Neural cell (in vitro differentiated cells): ENCODE measurements at regions not wholly inside any gene's neighbourhood (a gene's known extent, or its start where the extent isn't known, plus 50 kb on each side); places are given as distances from the start of the nearest gene placed in this dataset.

ENCODE experiments used
- H2AFZ ChIP-seq: fragments of 200-600, 300-800 bp; sonication (generic), shearing (Covaris generic); 2 replicates; pipeline ENCODE4 v1.6.0; 2014; ENCODE audit warnings: low read depth, mild to moderate bottlenecking, antibody characterized with exemption, low read length, moderate library complexity
- H3F3A ChIP-seq: fragments of 200-600 bp; shearing (Covaris generic); 2 replicates; pipeline ENCODE4 v1.6.1; 2016; ENCODE audit warnings: mild to moderate bottlenecking, moderate library complexity, mixed read lengths, antibody characterized with exemption, low read length; ENCODE audit not compliant: insufficient read depth, poor library complexity, severe bottlenecking
- H3K27ac ChIP-seq: fragments of 200-600, 300-800 bp; sonication (generic), shearing (Covaris generic); 2 replicates; pipeline ENCODE4 v1.5.1; 2014; ENCODE audit warnings: mild to moderate bottlenecking, low read length, moderate library complexity
- H3K27me3 ChIP-seq: fragments of 300-800, 200-600 bp; sonication (generic), shearing (Covaris generic); 2 replicates; pipeline ENCODE4 v1.6.0; 2014; ENCODE audit warnings: mild to moderate bottlenecking, low read depth, low read length, moderate library complexity; ENCODE audit not compliant: insufficient read depth
- H3K36me3 ChIP-seq: fragments of 300-800, 200-600 bp; sonication (generic), shearing (Covaris generic); 2 replicates; pipeline ENCODE4 v1.5.1; 2014; ENCODE audit warnings: mild to moderate bottlenecking, antibody characterized with exemption, low read length, moderate library complexity; ENCODE audit not compliant: insufficient read depth
- H3K4me2 ChIP-seq: fragments of 300-800, 200-600 bp; sonication (generic), shearing (Covaris generic); 2 replicates; pipeline ENCODE4 v1.6.0; 2014; ENCODE audit warnings: mild to moderate bottlenecking, low read length
- H3K4me3 ChIP-seq: fragments of 300-800, 200-600 bp; sonication (generic), shearing (Covaris generic); 2 replicates; pipeline ENCODE4 v1.5.1; 2014; ENCODE audit warnings: mild to moderate bottlenecking, low read length, moderate library complexity
- H3K79me2 ChIP-seq: fragments of 200-600 bp; shearing (Covaris generic); replicated peaks from 2 replicates; pipeline ENCODE4 v1.6.0; 2014; ENCODE audit warnings: mild to moderate bottlenecking, low read length, moderate library complexity; ENCODE audit not compliant: insufficient read depth
- H3K9ac ChIP-seq: fragments of 300-800, 200-600 bp; sonication (generic), shearing (Covaris generic); 2 replicates; pipeline ENCODE4 v1.6.1; 2016; ENCODE audit warnings: mild to moderate bottlenecking, low read length, mixed read lengths
- H3K9me2 ChIP-seq: fragments of 200-600 bp; shearing (Covaris generic); 2 replicates; pipeline ENCODE4 v1.6.1; 2016; ENCODE audit warnings: mild to moderate bottlenecking, low read length, mixed read lengths; ENCODE audit not compliant: insufficient read depth
- H3K9me3 ChIP-seq: fragments of 200-600, 300-800 bp; sonication (generic), shearing (Covaris generic); 2 replicates; pipeline ENCODE4 v1.6.1; 2016; ENCODE audit warnings: mild to moderate bottlenecking, mixed run types, low read length, moderate library complexity, mixed read lengths
- H4K20me1 ChIP-seq: fragments of 200-600 bp; shearing (Covaris generic); 2 replicates; pipeline ENCODE4 v1.6.1; 2016; ENCODE audit warnings: mild to moderate bottlenecking, mixed run types; ENCODE audit not compliant: insufficient read depth
- CTCF ChIP-seq: fragments of 450-650 bp; IDR thresholded peaks from 2 replicates; pipeline ENCODE4 v1.5.1; 2014; ENCODE audit warnings: antibody characterized with exemption, mild to moderate bottlenecking, moderate library complexity; ENCODE audit not compliant: poor library complexity, severe bottlenecking
- EP300 ChIP-seq: fragments of 450-650 bp; conservative IDR thresholded peaks from 2 replicates; pipeline ENCODE4 v1.6.1; 2014; ENCODE audit warnings: antibody characterized with exemption, mild to moderate bottlenecking, moderate library complexity; ENCODE audit not compliant: poor library complexity, severe bottlenecking
- EZH2 ChIP-seq: fragments of 200-600, 300-800 bp; shearing (Covaris generic), sonication (generic); IDR thresholded peaks from 2 replicates; pipeline ENCODE4 v1.6.1; 2014; ENCODE audit warnings: antibody characterized with exemption, low read length, borderline replicate concordance, mild to moderate bottlenecking; ENCODE audit not compliant: insufficient read depth, poor library complexity, severe bottlenecking
- MXI1 ChIP-seq: fragments of 450-650 bp; conservative IDR thresholded peaks from 2 replicates; pipeline ENCODE4 v1.6.1; 2014; ENCODE audit warnings: antibody characterized with exemption, mild to moderate bottlenecking; ENCODE audit not compliant: poor library complexity, severe bottlenecking
- POLR2AphosphoS5 ChIP-seq: IDR thresholded peaks from 2 replicates; pipeline ENCODE4 v1.6.1; 2012
- RAD21 ChIP-seq: fragments of 450-650 bp; conservative IDR thresholded peaks from 2 replicates; pipeline ENCODE4 v1.6.1; 2014; ENCODE audit warnings: antibody characterized with exemption, mild to moderate bottlenecking, moderate library complexity
- REST ChIP-seq: IDR thresholded peaks from 2 replicates; pipeline ENCODE4 v1.6.1; 2012; ENCODE audit warnings: borderline replicate concordance
- SMC3 ChIP-seq: fragments of 450-650 bp; conservative IDR thresholded peaks from 2 replicates; pipeline ENCODE4 v1.6.1; 2014; ENCODE audit warnings: antibody characterized with exemption, mild to moderate bottlenecking, moderate library complexity; ENCODE audit not compliant: poor library complexity
- TAF1 ChIP-seq: IDR thresholded peaks from 2 replicates; pipeline ENCODE4 v1.6.1; 2012; ENCODE audit warnings: low read depth

- Histone ChIP-seq H3K79me2 (no peaks in the 10 kb centered on the region), H4K20me1 (no peaks in the 10 kb centered on the region), H3K27me3 (no peaks in the 10 kb centered on the region), H3K4me2 (no peak overlapping the region), H3K9me3 (peaks cover 5% of the 10 kb centered on the region), H3K4me3 (no peak overlapping the region), H2AFZ (no peak overlapping the region), H3K27ac (no peak overlapping the region), H3K9me2 (no peaks in the 10 kb centered on the region), H3K9ac (no peak overlapping the region), H3F3A (no peaks in the 10 kb centered on the region), H3K36me3 (no peaks in the 10 kb centered on the region)
- TF ChIP-seq POLR2AphosphoS5 (no peak), EZH2 (no peak), TAF1 (no peak)
Measured at GRCh38 chr9:11402621-11403020, 789.8 kb upstream of the PTPRD start.

GRCh38 chr9:11414241-11414640 is 801.4 kb upstream of the PTPRD start:
- Histone ChIP-seq H2AFZ (no peak overlapping the region), H3F3A (no peaks in the 10 kb centered on the region), H3K36me3 (no peaks in the 10 kb centered on the region), H4K20me1 (no peaks in the 10 kb centered on the region), H3K79me2 (no peaks in the 10 kb centered on the region), H3K9ac (no peak overlapping the region), H3K9me3 (no peaks in the 10 kb centered on the region), H3K4me3 (no peak overlapping the region), H3K9me2 (no peaks in the 10 kb centered on the region), H3K4me2 (no peak overlapping the region), H3K27ac (no peak overlapping the region), H3K27me3 (no peaks in the 10 kb centered on the region)
- no peak for TF ChIP-seq EP300
- no peak for TF ChIP-seq RAD21
- TF ChIP-seq SMC3: no peak
- no peak for TF ChIP-seq EZH2
- TF ChIP-seq REST: no peak
- TF ChIP-seq CTCF: no peak
- TF ChIP-seq TAF1: no peak
- TF ChIP-seq MXI1: no peak
- no peak for TF ChIP-seq POLR2AphosphoS5

GRCh38 chr9:11417782-11418181 is 805.0 kb upstream of the PTPRD start:
- no peaks in the 10 kb centered on the region for H3K36me3 ChIP-seq
- no peak overlapping the region for H3K27ac ChIP-seq
- H4K20me1 ChIP-seq: no peaks in the 10 kb centered on the region
- no peak overlapping the region for H3K4me3 ChIP-seq
- H3K79me2 ChIP-seq: no peaks in the 10 kb centered on the region
- no peaks in the 10 kb centered on the region for H3F3A ChIP-seq
- no peaks in the 10 kb centered on the region for H3K27me3 ChIP-seq
- no peaks in the 10 kb centered on the region for H3K9me2 ChIP-seq
- H3K9me3 ChIP-seq: no peaks in the 10 kb centered on the region
- TF ChIP-seq EP300 (no peak), POLR2AphosphoS5 (no peak), REST (no peak), SMC3 (no peak), MXI1 (no peak), TAF1 (no peak), RAD21 (no peak), CTCF (no peak), EZH2 (no peak)
- no peak overlapping the region for H3K4me2 ChIP-seq
- H2AFZ ChIP-seq: no peak overlapping the region
- no peak overlapping the region for H3K9ac ChIP-seq
